ENCODE measurements at regions not wholly inside any gene's neighbourhood (a gene's known extent, or its start where the extent isn't known, plus 50 kb on each side); places are given as distances from the start of the nearest gene placed in this dataset.

GRCh38 chr2:185633621-185634020 lies 105.0 kb upstream of the FSIP2 start:
- TF ChIP-seq POLR2A (IDR thresholded peaks at IDR 0.05; ENCODE audit: low read length) (no peak), GATA1 (IDR thresholded peaks at IDR 0.05; ENCODE audit: low read depth, low read length) (no peak)
